HG03439 (cell line): ENCODE measurements at regions not wholly inside any gene's neighbourhood (a gene's known extent, or its start where the extent isn't known, plus 50 kb on each side); places are given as distances from the start of the nearest gene placed in this dataset.
"Not testable (repeated sequence)": the region's sequence is repeated elsewhere in the genome, so short reads cannot be mapped to it uniquely, and the experiment has no call there.

Experiments
- ATAC-seq: cut with Tn5 transposase; IDR thresholded peaks from one replicate; pipeline ENCODE4 v1.9.1; 2021; ENCODE audit warnings: mild to moderate bottlenecking, moderate library complexity; ENCODE audit not compliant: unreplicated experiment

- no peak for ATAC-seq
Measured at GRCh38 chr2:129191530-129191929, 787.9 kb upstream of the RAB6C start.

- ATAC-seq: no peak
Measured at GRCh38 chr2:129192117-129192516, 787.3 kb upstream of the RAB6C start.

GRCh38 chr2:129192841-129193253, 786.6 kb upstream of the RAB6C start:
- no peak for ATAC-seq

GRCh38 chr2:129193961-129194360, 785.5 kb upstream of the RAB6C start:
- ATAC-seq: no peak

GRCh38 chr2:129199501-129199900, 780.0 kb upstream of the RAB6C start:
- ATAC-seq: no peak

- no peak for ATAC-seq
Measured at GRCh38 chr2:129201696-129202095, 777.8 kb upstream of the RAB6C start.

- ATAC-seq: no peak
Measured at GRCh38 chr2:129203331-129203730, 776.1 kb upstream of the RAB6C start.

GRCh38 chr2:129204581-129204980, 774.9 kb upstream of the RAB6C start:
- ATAC-seq: not testable (repeated sequence)

GRCh38 chr2:129205176-129205575, 774.3 kb upstream of the RAB6C start:
- ATAC-seq: no peak

- no peak for ATAC-seq
Measured at GRCh38 chr2:129205766-129206165, 773.7 kb upstream of the RAB6C start.

GRCh38 chr2:129212299-129212958, 767.0 kb upstream of the RAB6C start:
- no peak for ATAC-seq

GRCh38 chr2:129224022-129224421, 755.4 kb upstream of the RAB6C start:
- ATAC-seq: no peak

GRCh38 chr2:129224486-129224885, 755.0 kb upstream of the RAB6C start:
- ATAC-seq: no peak

- no peak for ATAC-seq
Measured at GRCh38 chr2:129229196-129229595, 750.3 kb upstream of the RAB6C start.

GRCh38 chr2:129229830-129230441, 749.5 kb upstream of the RAB6C start:
- ATAC-seq: no peak

- no peak for ATAC-seq
Measured at GRCh38 chr2:129231924-129232323, 747.5 kb upstream of the RAB6C start.

GRCh38 chr2:129233166-129233565, 746.3 kb upstream of the RAB6C start:
- no peak for ATAC-seq

- no peak for ATAC-seq
Measured at GRCh38 chr2:129233751-129234406, 745.6 kb upstream of the RAB6C start.

GRCh38 chr2:129236601-129237000, 742.9 kb upstream of the RAB6C start:
- no peak for ATAC-seq

- no peak for ATAC-seq
Measured at GRCh38 chr2:129237966-129238725, 741.3 kb upstream of the RAB6C start.

GRCh38 chr2:129239141-129239540, 740.3 kb upstream of the RAB6C start:
- ATAC-seq: no peak

GRCh38 chr2:129240061-129240460, 739.4 kb upstream of the RAB6C start:
- ATAC-seq: no peak
